AG04450 (cell line): ENCODE measurements at regions not wholly inside any gene's neighbourhood (a gene's known extent, or its start where the extent isn't known, plus 50 kb on each side); places are given as distances from the start of the nearest gene placed in this dataset.

Experiments used
- CTCF ChIA-PET: fragments of 300-600, 350-600 bp; formaldehyde crosslinking; extraction: SDS; loops from one replicate; lab custom pipeline; 2022; ENCODE audit warnings: antibody characterized with exemption, inconsistent platforms; lab: Charles Lee
- POLR2A ChIA-PET: fragments of 350-600 bp; formaldehyde crosslinking; extraction: SDS; loops from one replicate; lab custom pipeline; 2021; ENCODE audit warnings: antibody characterized with exemption, inconsistent platforms; lab: Yijun Ruan, JAX
- DNase-seq: peaks from one replicate; pipeline ENCODE4 v3.0.0-alpha.2; 2011; ENCODE audit warnings: low read depth, low spot score
- H3K27ac ChIP-seq: one replicate; pipeline ENCODE4 v1.5.1; 2012; ENCODE audit warnings: low read depth, low read length, control low read depth
- H3K27me3 ChIP-seq: one replicate; pipeline ENCODE4 v1.6.0; 2012; ENCODE audit warnings: low read length; ENCODE audit not compliant: control insufficient read depth, insufficient read depth
- H3K4me3 ChIP-seq: 2 replicates; pipeline ENCODE4 v1.5.1; 2011; ENCODE audit warnings: mild to moderate bottlenecking, low read depth, low read length, control low read depth
- H3K9me3 ChIP-seq: 2 replicates; pipeline ENCODE4 v1.5.1; 2012; ENCODE audit warnings: low read length; ENCODE audit not compliant: control insufficient read depth, insufficient read depth
- CTCF ChIP-seq: IDR thresholded peaks from 2 replicates; pipeline ENCODE4 v1.5.1; 2011; ENCODE audit warnings: low read depth, low read length, control low read depth, inconsistent platforms

GRCh38 chr2:150392614-150393013, 94.9 kb downstream of the RND3 start:
- no peaks in the 10 kb centered on the region for H3K9me3 ChIP-seq
- POLR2A ChIA-PET, result no interaction called here

GRCh38 chr2:150391779-150392178, 95.7 kb downstream of the RND3 start:
- H3K27me3 ChIP-seq, result no peaks in the 10 kb centered on the region
- CTCF ChIA-PET, result interaction anchor here (0.8 kb wide), 1 partner anchor 34 kb away, joined by 3 read pairs; no protein-coding TSS in a partner anchor
- H3K4me3 ChIP-seq, result no peak overlapping the region
- no peak for DNase-seq
- POLR2A ChIA-PET, result no interaction called here
- no peak for TF ChIP-seq CTCF
- H3K27ac ChIP-seq, result no peak overlapping the region
- no peaks in the 10 kb centered on the region for H3K9me3 ChIP-seq

More at GRCh38 chr2:150392614-150393013, 94.9 kb downstream of the RND3 start:
- CTCF ChIA-PET, result no interaction called here
- no peak overlapping the region for H3K27ac ChIP-seq
- DNase-seq, result no peak
- H3K4me3 ChIP-seq, result no peak overlapping the region
- no peak for TF ChIP-seq CTCF
- no peaks in the 10 kb centered on the region for H3K27me3 ChIP-seq

GRCh38 chr2:150389447-150389846, 98.0 kb downstream of the RND3 start:
- no peak for TF ChIP-seq CTCF
- DNase-seq, result no peak
- H3K9me3 ChIP-seq, result no peaks in the 10 kb centered on the region
- H3K27me3 ChIP-seq, result no peaks in the 10 kb centered on the region
- no peak overlapping the region for H3K4me3 ChIP-seq
- POLR2A ChIA-PET, result no interaction called here
- no peak overlapping the region for H3K27ac ChIP-seq
- CTCF ChIA-PET, result no interaction called here

- H3K27ac ChIP-seq, result no peak overlapping the region
- no peaks in the 10 kb centered on the region for H3K9me3 ChIP-seq
- no peak for TF ChIP-seq CTCF
- no peak for DNase-seq
- CTCF ChIA-PET, result no interaction called here
- H3K27me3 ChIP-seq, result no peaks in the 10 kb centered on the region
- POLR2A ChIA-PET, result no interaction called here
- H3K4me3 ChIP-seq, result no peak overlapping the region
These were observed 99.2 kb downstream of the RND3 start for GRCh38 chr2:150388289-150388625.

- DNase-seq, result no peak
- no peak overlapping the region for H3K27ac ChIP-seq
- H3K4me3 ChIP-seq, result no peak overlapping the region
- no peaks in the 10 kb centered on the region for H3K27me3 ChIP-seq
- POLR2A ChIA-PET, result no interaction called here
- no peak for TF ChIP-seq CTCF
- H3K9me3 ChIP-seq, result no peaks in the 10 kb centered on the region
- CTCF ChIA-PET, result no interaction called here
These were observed 99.7 kb downstream of the RND3 start for GRCh38 chr2:150387586-150388288.
